NCI-H69 (cell line): ENCODE measurements at regions not wholly inside any gene's neighbourhood (a gene's known extent, or its start where the extent isn't known, plus 50 kb on each side); places are given as distances from the start of the nearest gene placed in this dataset.

Experiments
- DNase-seq: peaks from one replicate; lab custom pipeline; 2025; lab: John Stamatoyannopoulos, UW

DNA sequence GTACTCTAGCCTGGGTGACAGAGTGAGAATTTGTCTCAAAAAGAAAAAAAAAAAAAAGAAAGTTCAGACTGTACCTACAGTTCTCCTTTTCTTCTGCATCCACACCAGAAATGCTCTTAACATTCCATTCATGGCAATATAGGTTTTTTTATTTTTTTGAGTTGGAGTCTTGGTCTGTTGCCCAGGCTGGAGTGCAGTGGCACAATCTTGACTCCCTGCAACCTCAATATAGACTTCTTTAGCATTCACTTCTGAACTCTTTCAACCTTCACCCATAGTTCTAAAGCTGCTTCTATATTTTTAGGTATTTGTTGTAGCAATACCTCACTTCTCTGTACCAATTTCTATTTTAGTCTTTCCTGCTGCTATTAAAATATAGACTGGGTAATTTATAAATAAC, 1095.7 kb downstream of the FLRT2 start:
- DNase-seq: no peak

DNA sequence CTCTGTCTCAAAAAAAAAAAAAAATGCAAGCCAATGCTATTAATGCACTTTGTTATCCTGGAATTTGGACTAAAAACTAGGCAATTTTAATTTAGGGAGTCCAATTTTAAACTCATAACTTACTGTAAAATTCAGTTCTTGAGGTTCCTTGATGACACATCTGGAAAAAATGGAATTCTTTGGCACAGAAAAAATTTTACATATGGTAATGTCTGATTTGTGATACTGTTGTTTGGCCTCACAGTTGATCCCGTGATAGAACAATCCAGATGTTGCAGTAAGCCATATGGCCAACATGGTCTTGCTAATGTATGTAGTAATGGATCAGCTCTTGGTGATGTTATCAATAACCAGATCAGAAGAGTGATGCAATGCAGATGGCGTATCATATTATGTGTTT, 1089.8 kb downstream of the FLRT2 start:
- no peak for DNase-seq

DNA sequence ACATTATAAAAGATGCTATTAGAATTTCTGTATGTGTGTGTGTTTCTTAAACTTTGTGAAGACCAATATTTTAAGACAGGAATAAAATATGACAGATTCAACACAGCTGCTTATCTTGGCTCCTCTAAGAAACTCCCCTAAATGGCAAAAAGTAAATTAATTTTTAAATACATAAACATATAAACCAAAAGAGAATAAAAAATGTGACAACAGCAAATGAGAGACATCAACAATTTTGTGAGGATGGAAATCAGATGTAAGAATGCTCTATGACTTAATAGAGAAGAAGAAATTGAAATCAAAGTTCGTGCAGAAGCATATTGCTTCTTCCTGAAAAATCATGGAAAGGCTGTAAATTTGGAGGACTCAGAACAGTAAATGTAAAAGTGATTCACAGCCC, 1083.8 kb downstream of the FLRT2 start:
- no peak for DNase-seq

DNA sequence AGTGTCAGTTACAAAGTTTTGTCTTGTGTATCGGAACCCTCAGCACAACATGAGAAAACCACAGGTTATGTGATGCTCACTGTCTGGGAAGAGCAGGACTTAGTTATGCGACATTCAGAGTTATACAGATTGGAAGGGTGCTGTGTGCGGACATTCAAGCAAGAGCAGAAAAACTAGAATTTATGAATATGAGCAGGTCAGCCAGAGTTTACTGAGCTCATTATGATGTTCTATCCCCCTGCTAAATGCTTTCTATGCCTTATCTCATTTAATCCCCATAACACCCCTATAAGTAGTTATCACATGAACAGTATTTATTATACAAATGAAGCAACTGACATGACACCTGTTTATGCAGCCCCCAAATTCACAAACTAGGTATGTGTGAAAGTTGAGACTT, 1083.2 kb downstream of the FLRT2 start:
- DNase-seq: no peak

DNA sequence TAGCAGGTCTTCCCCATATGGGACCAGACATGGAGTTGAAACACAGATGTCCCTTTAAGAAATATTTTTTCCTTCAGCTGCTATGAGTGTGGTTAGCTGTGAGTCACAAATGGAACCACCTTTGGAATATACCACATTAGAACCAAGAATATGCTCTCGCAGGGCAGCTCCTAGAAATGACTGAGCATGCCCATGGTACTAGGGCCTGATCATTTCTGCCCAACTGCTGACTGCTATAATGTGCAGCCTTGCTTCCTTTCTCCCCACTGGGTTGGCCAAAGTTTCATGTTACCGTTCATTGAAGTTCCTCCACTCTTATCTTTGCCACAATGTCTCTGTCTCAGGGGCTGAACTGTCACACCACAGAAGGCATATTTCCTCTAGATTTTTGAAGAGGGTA, 1074.6 kb downstream of the FLRT2 start:
- DNase-seq: no peak

DNA sequence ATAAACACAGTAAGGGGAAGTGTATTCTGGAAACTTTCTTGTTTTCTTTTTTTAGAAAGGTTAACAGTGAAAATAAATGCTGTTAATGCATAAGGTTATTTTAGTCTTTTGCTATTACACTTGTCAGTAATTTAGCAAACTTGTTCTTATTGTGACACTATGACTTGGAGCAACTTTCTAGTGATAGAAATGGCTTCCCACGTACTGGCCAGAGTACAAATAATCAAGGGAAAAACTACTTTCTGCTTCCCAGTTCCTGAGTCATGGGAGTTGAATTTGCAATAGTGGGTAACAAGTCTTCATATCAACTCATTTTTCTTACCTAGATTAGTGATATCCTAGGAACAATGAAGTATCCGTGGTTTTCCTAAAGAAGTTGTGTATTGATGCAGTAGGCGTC, 1072.3 kb downstream of the FLRT2 start:
- DNase-seq: no peak

DNA sequence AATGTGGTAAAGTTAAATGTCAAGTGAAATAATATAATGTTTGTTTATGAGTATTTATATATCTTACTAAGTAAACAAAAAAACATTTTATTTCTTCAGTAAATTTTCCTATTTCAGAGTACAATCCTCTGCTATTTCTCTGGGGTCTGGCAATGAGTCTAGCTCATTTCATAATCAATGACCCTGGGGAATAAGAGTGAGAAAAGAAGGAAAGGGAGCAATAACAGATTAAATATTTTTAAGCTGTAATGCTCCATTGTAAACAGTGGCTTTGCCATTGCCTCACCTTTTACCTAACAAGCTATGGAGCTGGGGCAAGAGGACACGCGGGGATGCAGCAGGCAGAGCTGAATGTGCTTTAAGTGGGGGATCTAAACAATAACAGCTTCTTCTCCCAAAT, 1071.9 kb downstream of the FLRT2 start:
- no peak for DNase-seq

DNA sequence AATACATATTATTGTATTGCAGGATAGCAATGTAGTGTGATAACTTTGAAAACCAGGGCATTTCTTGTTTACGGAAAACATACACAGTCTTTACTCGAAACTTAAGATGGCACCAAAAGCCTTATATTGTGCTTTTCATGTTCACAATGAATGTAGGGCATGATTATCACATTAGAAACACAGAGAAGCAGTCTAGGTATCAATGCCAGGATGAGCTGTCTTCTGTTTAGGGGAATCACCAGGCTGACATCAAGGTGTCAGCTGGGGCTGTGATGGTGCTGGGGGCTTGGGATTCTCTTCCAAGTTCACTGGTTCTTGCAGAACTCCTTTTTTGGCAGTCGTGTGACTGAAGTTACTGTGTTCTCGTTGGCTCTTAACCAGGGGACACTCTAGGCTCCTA, 1067.3 kb downstream of the FLRT2 start:
- no peak for DNase-seq

DNA sequence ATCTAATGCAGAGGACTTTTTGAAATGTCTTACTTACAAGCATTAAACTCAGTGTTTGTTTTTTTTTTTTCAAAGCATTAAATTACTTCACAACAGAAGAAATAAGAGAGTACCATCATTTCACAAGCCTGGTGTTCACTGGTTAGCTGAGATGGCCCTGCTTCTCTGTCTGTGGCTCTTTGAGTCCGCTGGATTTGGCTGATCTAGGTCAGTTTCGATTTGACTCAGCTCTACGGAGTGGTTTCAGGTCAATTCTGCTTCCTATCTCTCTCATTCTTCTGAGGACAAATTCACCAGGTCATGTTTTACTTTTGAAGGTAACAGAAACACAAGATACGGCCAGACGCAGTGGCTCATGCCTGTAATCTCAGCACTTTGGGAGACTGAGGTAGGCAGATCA, 1066.1 kb downstream of the FLRT2 start:
- DNase-seq: no peak

DNA sequence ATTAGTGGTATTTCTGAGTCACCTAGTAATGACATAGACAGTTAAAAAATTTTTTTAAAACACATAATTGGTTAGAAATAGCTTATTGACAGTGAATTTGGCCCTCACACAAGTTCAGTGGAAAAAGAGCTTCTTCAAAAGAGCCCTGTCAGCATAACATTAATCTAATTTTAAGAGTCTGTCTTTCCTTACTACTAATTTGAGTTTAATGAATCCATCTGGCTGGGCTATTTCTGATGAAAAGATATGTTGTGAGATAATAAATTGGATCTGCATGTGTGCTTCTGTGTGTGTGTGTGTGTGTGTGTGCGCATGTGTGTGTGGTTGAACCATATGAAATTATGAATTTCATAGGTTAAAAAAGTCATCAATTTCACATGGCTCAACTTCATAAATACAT, 1045.2 kb downstream of the FLRT2 start:
- peak; percentile 85 for DNase-seq

DNA sequence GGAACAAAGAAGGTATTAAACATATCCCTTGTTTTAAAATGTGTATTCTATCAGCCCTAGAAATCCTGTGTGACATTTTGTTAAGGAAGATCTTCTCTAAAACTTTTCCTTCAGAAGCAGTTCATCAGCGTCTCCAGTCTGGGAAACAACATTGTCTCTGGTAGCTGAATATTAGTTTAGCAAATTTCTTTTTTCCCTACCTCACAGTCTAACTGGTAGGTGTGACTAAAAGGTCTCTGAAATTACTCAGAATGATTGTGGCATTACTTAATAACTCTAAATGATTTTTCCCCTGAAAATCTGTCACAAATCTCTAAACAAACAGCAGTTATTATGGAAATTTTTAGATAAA, 1044.8 kb downstream of the FLRT2 start:
- DNase-seq: no peak

DNA sequence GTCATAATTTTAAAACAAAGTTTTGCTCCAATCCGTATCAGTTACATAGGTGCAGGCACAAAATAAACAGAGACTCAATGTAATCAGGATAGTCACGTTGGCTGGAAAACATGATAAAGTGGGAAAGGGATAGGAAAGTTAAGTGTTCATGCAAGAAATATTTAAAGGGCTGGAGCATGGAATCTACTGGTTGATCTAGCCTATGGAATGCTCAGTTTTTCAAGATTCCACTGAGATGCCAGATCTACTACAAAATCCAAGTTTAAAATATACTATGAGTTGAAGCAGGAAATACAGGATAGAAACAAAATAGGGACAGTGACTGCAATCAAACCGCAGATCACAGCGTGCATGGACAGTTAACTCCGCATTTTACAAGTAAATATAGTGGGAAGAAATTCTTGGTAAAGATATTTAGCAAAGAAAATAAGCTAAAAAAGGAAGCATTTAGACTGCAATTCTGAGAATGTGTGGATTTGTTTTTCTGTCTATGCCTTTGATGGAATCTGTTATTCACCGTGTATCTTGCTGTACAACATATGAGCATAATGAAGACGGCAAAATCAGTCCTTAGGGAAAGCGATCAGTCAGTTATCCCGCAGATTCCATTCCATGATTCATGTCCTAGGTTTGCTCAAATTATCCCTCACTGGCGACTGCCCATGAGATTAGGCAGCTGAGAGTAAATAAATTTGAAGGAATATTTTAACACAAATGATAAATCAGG, 1044.3 kb downstream of the FLRT2 start:
- peak; percentile 35 for DNase-seq

DNA sequence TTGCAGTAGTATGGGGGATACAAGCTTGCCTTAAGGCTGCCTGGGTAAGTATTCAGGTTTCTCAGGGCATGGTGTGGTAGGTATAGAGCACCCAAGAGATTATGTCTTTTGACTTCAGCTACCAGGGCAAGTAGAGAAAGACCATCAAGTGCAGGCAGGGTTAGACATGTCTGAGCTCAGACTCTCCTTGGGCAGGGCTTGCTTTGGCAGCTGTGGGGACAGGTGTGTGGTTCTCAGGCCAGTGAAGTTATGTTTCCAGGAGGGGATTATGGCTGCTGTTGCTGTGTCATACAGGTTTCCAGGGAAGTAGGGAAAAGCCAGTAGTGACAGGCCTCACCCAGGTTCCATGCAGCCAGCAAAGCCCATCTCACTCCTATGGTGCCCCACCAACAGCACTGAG, 1040.4 kb downstream of the FLRT2 start:
- no peak for DNase-seq

DNA sequence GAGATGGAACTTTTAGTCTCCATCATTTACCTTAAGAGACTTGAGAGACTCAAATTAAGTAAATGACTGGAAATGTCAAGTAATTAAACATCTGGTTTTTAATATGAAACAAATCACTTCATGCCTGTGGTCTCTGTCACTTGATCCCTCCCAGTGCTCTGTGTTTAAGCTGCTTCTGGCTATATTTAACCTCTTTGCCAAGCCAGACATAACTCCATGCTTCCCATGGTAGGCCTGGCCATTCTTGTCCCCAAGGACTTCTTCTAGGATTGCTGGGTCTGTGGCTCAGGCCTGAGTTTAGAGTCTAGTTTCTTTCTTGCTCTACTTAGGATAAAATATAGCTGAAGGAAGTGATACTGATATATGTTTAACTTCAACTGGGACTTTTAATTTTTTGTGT, 1013.6 kb downstream of the FLRT2 start:
- peak; percentile 73 for DNase-seq

DNA sequence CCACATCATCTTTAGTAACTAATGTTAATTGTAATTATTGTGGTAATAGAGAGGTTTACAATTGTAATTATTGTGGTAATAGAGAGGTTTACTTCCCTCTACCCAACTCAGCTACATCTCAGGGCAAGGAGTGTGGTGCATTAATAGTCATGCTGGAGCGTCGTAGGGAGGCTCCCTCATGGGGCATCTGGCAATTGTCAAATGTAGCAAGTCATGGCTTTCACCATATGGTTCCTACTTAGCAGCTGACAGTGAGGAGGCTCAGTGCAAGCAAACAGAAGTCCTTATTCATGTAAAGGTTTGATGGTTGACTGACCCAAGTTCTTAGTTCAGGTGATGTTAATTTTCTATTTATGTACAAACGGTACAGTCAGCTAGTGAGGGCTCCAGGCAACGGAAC, 1012.0 kb downstream of the FLRT2 start:
- peak; percentile 75 for DNase-seq

DNA sequence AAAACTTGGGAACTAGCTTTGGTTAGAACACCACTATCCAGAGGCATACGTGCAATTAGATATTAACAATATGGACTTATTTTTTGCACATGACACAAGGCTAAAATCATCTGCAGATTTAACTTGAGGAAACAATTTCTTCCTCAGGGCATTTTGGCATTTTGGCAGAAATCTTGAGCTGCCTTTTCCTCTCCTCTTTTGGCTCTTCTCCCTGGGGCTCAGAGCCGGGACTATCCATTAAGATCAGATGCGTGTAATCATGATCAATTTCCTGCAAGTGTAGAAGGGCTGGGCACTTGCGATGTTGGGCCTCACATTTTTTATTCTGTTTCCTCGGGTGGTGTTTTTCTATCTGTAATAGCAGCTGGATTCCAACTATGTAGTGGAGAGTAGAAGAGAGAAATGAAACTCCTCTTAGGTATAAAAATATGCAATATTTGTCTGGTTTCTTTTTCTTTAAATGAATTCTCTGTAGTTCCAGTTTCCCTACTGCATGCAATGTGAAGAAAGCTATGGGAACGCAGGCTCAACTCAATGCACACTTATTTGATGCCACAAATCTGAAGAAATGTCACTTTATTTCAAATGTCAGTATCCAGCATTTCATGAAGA, 1010.8 kb downstream of the FLRT2 start:
- no peak for DNase-seq

DNA sequence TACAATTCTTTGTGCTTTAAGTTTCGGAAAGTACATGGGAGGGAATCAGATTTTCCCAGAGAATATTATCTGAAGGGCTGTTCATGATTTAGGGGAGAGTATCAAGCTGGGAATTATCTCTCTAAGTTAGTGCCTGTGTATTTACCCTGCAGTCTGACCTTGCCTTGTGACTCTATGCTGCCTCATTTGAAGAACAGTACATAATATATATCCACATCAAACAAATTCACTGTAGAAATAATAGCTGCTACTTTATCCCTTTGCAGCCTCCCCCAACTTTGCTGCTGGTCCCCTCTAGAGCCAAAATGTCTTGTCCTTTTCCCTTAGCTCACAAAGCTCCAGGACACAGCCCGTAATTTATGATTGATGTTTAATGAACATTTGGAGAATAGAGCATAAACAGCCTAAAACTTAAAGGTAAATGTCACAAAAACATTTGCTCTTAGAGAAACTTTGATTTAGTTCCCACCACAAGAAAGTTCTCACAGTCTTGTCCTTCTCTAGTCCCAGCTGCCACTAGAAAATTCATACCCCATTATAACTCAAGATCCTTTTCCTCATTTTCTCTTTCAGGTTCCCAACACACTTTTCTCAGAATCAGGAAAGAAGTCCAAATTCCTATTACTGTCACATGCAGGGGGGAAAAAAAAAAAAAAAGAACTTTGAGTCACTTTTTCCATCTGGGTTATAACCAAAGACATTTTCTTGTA, 1009.6 kb downstream of the FLRT2 start:
- no peak for DNase-seq

DNA sequence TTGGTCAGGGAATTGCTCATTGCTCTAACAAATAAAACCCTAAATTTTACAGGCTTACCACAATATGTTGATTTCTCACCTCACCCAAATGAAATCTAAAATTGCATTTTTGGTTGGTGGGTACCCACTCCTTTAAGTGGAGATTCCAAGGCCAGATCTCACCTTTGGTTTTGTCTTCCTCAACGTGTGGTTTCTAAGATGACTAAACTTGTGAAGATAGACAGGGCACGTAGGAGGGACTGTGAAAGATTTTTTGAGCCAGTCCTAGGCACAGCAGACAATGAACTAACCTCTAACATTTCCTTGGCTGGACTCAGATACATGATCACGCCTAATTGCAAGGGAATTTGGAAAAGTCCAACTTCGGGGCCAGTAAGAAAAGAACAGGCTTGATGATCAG, 1003.9 kb downstream of the FLRT2 start:
- DNase-seq: no peak

DNA sequence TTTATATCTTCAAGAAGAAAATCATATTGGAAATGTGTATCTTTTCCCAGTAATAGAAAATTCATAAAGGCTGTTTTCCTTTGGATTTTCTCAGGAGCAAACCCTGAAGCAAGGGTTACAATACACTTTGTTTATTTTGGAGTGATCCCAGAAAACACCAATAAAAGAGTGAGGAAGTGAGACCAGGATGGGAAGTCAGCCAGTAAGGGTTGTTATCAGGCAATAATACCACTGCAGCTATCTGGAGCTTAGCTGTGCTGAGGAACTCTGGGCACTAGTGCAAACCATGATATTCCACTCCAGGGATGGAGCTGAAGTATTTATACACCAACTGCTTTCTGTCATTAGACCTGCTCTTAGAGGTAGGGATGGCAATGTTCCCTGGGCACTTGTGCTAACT, 1002.3 kb downstream of the FLRT2 start:
- DNase-seq: peak; percentile 89

DNA sequence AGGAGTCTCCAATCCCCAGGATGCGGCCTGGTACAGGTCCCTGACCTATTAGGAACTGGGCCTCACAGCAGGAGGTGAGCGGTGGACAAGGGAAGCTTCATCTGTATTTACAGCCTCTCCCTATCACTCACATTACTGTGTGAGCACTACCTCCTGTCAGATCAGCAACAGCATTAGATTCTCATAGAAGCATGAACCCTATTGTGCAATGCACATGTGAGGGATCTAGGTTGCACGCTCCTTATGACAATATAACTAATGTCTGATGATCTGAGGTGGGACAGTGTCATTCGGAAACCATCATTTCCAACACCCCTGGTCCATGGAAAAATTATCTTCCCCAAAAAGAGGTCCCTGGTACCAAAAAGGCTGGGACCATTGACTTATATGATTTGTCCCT, 1000.5 kb downstream of the FLRT2 start:
- DNase-seq: no peak

DNA sequence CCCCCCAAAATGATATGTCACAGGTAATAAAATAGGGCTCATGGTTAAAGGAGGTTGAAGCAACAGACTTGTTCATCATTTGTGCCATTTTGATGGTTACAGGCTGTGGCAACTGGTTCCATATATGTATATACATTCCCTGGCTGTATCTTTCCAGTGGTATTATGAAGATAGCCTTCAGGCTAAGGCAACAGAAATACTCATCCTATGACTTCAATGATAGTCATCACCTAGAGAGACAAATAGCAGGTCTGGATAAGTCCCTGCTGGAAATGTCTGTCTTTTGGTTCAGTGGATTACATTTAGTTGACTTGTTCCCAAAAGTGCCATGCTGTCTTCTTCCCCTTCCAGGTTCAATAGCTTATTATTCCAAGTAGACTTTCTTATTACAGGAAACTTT, 997.4 kb downstream of the FLRT2 start:
- DNase-seq: no peak

DNA sequence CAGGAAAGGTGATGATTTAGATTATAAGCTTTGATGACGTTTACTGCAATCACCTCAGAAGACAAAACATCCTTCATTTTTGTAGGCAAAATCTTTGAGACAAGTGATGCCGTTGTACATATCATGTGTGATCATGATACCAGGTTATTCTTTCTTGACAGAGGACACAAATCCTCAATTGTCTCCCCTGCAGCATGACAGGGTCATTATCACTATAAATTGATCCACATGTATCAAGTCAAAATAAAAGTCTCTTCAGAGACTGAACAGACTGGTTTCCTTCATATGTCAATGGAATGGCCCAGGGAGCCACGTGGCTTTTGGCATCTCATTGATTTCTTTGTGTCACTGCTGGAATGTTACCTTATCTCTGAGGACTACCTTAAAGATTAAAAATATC, 995.7 kb downstream of the FLRT2 start:
- no peak for DNase-seq

DNA sequence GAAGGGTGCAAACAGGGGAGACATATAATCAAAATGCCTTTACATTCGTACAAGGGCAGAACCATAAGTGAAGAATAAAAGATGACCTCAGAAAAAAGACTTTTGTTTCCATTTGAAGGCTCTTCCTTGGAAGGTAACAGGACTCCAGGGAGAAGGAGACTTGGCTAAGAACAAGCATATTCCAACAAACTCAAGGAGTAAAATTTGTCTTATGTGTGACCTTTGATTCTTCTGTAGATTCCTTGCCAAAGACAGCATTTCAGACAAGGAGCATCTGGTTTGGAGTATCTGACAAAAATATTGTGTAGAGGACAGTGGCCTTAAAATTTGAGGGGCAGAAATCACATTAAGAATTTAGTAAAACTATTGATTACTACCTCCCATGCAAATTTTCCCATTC, 991.9 kb downstream of the FLRT2 start:
- DNase-seq: no peak
